GM18868 (cell line): ENCODE measurements at regions not wholly inside any gene's neighbourhood (a gene's known extent, or its start where the extent isn't known, plus 50 kb on each side); places are given as distances from the start of the nearest gene placed in this dataset.
A peak's percentile ranks its signal among the peaks of the same experiment; 100 is the strongest.
"Not testable (repeated sequence)": the region's sequence is repeated elsewhere in the genome, so short reads cannot be mapped to it uniquely, and the experiment has no call there.

ENCODE experiments used
- ATAC-seq: cut with Tn5 transposase; IDR thresholded peaks from one replicate; pipeline ENCODE4 v1.9.1; 2021; ENCODE audit warnings: mild to moderate bottlenecking, moderate library complexity; ENCODE audit not compliant: unreplicated experiment

- no peak for ATAC-seq
Measured at GRCh38 chr14:65959563-65960024, 526.6 kb upstream of the CCDC196 start.

DNA sequence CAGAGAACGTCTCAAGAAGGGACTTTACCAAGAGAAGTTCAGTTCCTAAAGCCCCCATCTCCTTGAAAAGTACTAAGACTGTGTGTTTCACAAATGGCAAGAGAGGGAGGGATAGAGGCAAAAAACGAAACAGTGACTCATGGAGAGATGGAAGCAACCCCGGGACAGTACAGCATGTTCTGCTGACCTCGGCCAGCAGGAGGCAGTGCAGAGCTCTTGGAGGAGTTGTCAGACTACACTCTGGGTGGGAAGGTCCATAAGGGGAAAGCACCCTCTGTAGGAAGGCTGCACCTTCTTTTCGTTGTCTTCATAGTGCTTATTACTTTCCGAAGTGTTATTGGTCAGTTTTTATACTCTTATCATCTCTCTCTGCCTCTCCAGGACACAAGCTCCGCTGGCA lies 525.2 kb upstream of the CCDC196 start:
- peak; percentile 68 for ATAC-seq

GRCh38 chr14:65962952-65963351 lies 523.2 kb upstream of the CCDC196 start:
- ATAC-seq, result no peak

DNA sequence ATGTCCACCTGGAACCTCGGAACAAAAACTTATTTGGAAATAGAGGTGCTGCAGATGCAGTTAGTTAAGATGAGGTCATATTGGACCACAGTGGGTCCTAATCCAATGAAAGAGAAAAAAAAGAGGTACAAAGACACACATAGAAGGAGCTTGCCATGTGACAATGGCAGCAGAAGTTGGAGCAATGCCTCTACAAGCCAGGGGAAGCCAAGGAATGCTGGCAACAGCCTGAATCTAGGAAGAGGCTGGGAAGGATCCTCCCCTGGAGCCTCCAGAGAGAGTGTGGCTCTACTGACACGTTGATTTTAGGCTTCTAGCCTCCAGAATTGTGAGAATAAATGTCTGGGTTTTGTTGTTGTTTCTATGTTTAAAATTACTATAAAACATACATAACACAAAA lies 521.8 kb upstream of the CCDC196 start:
- ATAC-seq, result no peak

- ATAC-seq, result no peak
Measured at GRCh38 chr14:65966188-65966587, 520.0 kb upstream of the CCDC196 start.

GRCh38 chr14:65972346-65972870 lies 513.8 kb upstream of the CCDC196 start:
- no peak for ATAC-seq

DNA sequence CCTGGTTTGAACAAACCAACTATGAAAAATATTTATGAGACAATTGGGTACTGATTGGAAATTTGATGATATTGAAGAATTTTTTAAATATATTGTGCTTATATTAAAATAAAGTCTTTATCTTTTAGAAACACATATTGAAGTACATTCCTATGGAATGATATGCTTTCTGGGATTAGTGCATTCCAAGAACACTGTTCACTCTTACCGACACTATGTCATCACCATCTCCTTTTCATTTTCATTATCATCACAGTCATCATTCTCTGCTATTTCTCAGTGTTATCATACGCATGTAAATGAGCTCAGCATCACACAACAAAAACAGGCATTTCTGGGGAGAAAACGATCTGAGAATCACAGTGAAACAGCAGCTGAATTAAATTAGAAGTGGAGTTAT lies 513.3 kb upstream of the CCDC196 start:
- ATAC-seq, result no peak

GRCh38 chr14:65975865-65976264 lies 510.3 kb upstream of the CCDC196 start:
- no peak for ATAC-seq

GRCh38 chr14:65976761-65977404 lies 509.3 kb upstream of the CCDC196 start:
- no peak for ATAC-seq

- no peak for ATAC-seq
Measured at GRCh38 chr14:65981192-65981843, 504.9 kb upstream of the CCDC196 start.

GRCh38 chr14:65986041-65986440 lies 500.1 kb upstream of the CCDC196 start:
- no peak for ATAC-seq

DNA sequence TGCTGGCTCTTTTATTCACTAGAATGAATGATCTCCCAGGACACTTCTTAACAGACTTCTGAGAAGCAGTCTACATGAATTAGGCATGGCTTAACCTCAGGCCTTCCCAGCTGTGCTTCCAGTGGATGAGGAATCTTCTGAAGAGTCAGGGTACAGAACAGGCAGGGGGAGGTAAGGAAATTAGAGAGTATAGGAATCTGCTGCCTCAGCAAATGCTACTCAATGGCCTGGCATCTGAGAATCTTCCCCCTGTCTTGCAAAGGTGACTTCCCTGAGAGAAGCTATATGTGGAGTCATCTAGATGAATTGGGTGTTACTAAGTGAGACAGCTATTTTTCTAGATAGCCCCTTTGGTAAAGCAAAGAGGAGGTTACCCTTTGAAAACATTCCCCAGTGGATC lies 496.2 kb upstream of the CCDC196 start:
- ATAC-seq, result no peak

GRCh38 chr14:65991104-65991503 lies 495.1 kb upstream of the CCDC196 start:
- ATAC-seq, result no peak

DNA sequence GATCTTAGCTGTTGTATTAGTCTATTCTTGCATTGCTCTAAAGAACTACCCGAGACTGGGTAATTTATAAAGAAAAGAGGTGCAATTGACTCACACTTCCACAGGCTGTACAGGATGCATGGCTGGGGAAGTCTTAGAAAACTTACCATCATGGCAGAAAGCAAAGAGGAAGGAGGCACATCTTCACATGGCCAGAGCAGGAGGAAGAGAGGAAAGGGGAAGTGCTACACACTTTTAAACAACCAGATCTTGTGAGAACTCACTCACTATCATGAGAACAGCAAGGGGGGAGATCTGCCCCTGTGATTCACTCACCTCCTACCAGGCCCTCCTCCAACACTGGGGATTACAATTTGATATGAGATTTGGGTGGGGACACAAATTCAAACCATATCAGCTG lies 494.2 kb upstream of the CCDC196 start:
- ATAC-seq, result not testable (repeated sequence)

DNA sequence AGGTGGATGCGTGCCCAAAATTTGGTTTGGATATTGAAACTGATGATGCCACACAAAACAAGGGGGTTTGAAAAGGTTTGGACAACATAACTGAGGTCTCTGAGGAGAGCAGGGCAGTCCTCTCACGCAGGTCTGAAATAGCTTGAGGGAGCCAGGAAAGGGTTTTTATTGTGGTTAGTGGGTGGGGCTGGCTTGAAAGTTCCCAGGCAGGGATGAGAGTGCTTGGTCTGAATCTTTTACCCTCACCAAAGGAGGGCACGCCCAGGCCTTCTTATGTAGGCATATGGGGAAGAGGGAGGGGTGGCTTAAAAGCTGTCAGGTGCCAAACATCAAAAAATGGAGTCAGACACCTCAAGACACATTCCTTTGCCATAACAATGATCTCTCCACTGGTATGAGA lies 493.1 kb upstream of the CCDC196 start:
- ATAC-seq, result no peak

DNA sequence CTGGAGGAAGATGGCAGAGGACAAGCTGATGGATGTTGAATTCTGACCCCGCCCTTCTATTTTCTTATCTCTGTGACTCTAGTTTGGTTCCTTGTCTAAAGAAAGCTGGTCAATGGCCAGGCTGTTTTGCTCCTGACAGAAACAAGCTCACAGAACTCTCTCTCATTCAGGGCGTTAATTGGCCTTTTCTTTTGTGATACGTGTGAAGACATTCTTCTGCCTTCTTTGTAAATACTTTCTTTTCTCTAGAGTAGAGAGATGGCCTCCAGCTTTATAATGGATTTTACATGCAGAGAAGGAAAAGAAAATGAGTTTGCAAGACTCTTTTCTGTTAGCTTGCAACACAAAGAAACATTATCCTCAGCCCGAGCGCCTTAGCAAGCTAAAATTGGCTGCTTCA lies 492.2 kb upstream of the CCDC196 start:
- no peak for ATAC-seq

DNA sequence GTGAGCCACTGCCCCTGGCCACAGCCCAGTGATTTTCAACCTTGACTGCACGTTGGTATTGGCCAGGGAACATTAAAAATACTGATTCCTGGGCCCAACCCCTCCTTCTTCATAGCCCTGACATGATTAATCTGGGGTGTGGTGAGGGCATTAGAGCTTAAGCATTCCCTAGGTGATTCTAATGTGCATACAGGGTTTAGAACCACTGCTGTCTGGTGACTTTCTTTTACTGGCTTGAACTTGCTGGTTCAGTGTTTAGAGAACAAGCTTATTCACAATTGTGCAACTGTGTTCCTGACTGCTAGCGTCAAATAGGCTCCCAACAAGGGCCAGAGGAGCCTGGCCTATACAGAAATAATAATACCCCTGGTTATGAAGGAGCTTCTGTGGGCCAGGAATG lies 488.8 kb upstream of the CCDC196 start:
- no peak for ATAC-seq

GRCh38 chr14:65999865-66000264 lies 486.3 kb upstream of the CCDC196 start:
- no peak for ATAC-seq

- ATAC-seq, result no peak
Measured at GRCh38 chr14:66000766-66001165, 485.4 kb upstream of the CCDC196 start.

- ATAC-seq, result no peak
Measured at GRCh38 chr14:66001356-66001755, 484.8 kb upstream of the CCDC196 start.

- no peak for ATAC-seq
Measured at GRCh38 chr14:66003082-66003730, 483.0 kb upstream of the CCDC196 start.

- ATAC-seq, result no peak
Measured at GRCh38 chr14:66005900-66006434, 480.2 kb upstream of the CCDC196 start.
